ENCODE measurements at regions not wholly inside any gene's neighbourhood (a gene's known extent, or its start where the extent isn't known, plus 50 kb on each side); places are given as distances from the start of the nearest gene placed in this dataset.

- no peak for DNase-seq
Observed at GRCh38 chr5:24804221-24804681, 159.5 kb upstream of the CDH10 start.

GRCh38 chr5:24791326-24791725, 146.5 kb upstream of the CDH10 start:
- no peak for DNase-seq

GRCh38 chr5:24789611-24790351, 145.0 kb upstream of the CDH10 start:
- no peak for DNase-seq

- DNase-seq, result no peak
Observed at GRCh38 chr5:24788829-24789514, 144.2 kb upstream of the CDH10 start.

- no peak for DNase-seq
Observed at GRCh38 chr5:24786108-24786507, 141.3 kb upstream of the CDH10 start.

GRCh38 chr5:24783596-24783995, 138.8 kb upstream of the CDH10 start:
- DNase-seq, result no peak

GRCh38 chr5:24777392-24777791, 132.6 kb upstream of the CDH10 start:
- no peak for DNase-seq

- DNase-seq, result no peak
Observed at GRCh38 chr5:24773261-24773660, 128.5 kb upstream of the CDH10 start.

- no peak for DNase-seq
Observed at GRCh38 chr5:24767086-24767485, 122.3 kb upstream of the CDH10 start.

- no peak for DNase-seq
Observed at GRCh38 chr5:24765219-24765618, 120.4 kb upstream of the CDH10 start.

GRCh38 chr5:24750355-24750754, 105.6 kb upstream of the CDH10 start:
- no peak for DNase-seq

GRCh38 chr5:24749701-24750100, 104.9 kb upstream of the CDH10 start:
- DNase-seq, result no peak

GRCh38 chr5:24747327-24747726, 102.5 kb upstream of the CDH10 start:
- DNase-seq, result no peak

GRCh38 chr5:24742334-24742733, 97.6 kb upstream of the CDH10 start:
- DNase-seq, result no peak

GRCh38 chr5:24737163-24737562, 92.4 kb upstream of the CDH10 start:
- DNase-seq, result no peak

- no peak for DNase-seq
Observed at GRCh38 chr5:24735284-24735683, 90.5 kb upstream of the CDH10 start.

- no peak for DNase-seq
Observed at GRCh38 chr5:24732184-24732583, 87.4 kb upstream of the CDH10 start.

GRCh38 chr5:24720743-24721142, 76.0 kb upstream of the CDH10 start:
- DNase-seq, result no peak

- no peak for DNase-seq
Observed at GRCh38 chr5:24714746-24715145, 70.0 kb upstream of the CDH10 start.

- no peak for DNase-seq
Observed at GRCh38 chr5:24712947-24713346, 68.2 kb upstream of the CDH10 start.

- no peak for DNase-seq
Observed at GRCh38 chr5:24712047-24712446, 67.3 kb upstream of the CDH10 start.

- DNase-seq, result no peak
Observed at GRCh38 chr5:24703934-24704333, 59.2 kb upstream of the CDH10 start.

Data from central memory CD4-positive, alpha-beta T cell (primary cell).